ENCODE measurements at regions not wholly inside any gene's neighbourhood (a gene's known extent, or its start where the extent isn't known, plus 50 kb on each side); places are given as distances from the start of the nearest gene placed in this dataset.

DNA sequence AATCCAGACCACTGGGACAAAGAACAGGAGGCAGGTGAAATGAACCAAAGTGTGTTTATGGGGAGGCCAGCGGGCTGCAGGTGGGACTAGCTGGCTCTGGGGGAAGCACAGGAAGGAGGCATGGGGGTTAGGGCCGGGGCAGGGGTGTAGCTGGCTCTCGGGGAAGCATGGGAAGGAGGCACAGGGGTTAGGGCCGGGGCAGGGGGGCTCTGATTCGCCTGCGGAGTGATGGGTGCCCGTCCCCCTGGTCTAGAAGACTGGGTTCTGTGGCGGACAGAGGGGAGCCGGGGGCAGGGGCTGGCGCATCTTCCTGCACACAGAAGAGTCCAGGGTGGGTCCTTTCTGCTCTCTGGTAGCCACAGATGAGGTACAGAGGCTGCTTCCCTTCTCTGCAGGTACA lies 310.3 kb downstream of the TMEM121 start:
- no peaks in the 10 kb centered on the region for H3K27me3 ChIP-seq (ENCODE audit: insufficient read depth, low read length)
- H3K9me3 ChIP-seq (ENCODE audit: insufficient read depth, low read depth, low read length): peaks cover 18% of the 10 kb centered on the region
- no peaks in the 10 kb centered on the region for H3K36me3 ChIP-seq (ENCODE audit: insufficient read depth, low read length)
- no peaks in the 10 kb centered on the region for H3K36me3 Mint-ChIP-seq (ENCODE audit: low read depth, unreplicated experiment)
- H3K4me2 ChIP-seq (ENCODE audit: low read length): no peak overlapping the region
- no peak overlapping the region for H3K4me3 Mint-ChIP-seq (ENCODE audit: unreplicated experiment)
- peaks cover 12% of the 10 kb centered on the region for H3K9me3 Mint-ChIP-seq (ENCODE audit: unreplicated experiment)
- H3K27me3 Mint-ChIP-seq (ENCODE audit: low read depth, unreplicated experiment): no peaks in the 10 kb centered on the region
- FAIRE-seq: no peak
- no peak overlapping the region for H3K9ac ChIP-seq (ENCODE audit: low read length)
- no peaks in the 10 kb centered on the region for H3K4me1 Mint-ChIP-seq (ENCODE audit: low read depth, unreplicated experiment)
- no peaks in the 10 kb centered on the region for H3K4me1 ChIP-seq (ENCODE audit: insufficient read depth, low read length)
- no peaks in the 10 kb centered on the region for H4K20me1 ChIP-seq (ENCODE audit: insufficient read depth, low read length)
- H3K27ac Mint-ChIP-seq (ENCODE audit: unreplicated experiment): no peak overlapping the region
- TF ChIP-seq, protein P1, sequence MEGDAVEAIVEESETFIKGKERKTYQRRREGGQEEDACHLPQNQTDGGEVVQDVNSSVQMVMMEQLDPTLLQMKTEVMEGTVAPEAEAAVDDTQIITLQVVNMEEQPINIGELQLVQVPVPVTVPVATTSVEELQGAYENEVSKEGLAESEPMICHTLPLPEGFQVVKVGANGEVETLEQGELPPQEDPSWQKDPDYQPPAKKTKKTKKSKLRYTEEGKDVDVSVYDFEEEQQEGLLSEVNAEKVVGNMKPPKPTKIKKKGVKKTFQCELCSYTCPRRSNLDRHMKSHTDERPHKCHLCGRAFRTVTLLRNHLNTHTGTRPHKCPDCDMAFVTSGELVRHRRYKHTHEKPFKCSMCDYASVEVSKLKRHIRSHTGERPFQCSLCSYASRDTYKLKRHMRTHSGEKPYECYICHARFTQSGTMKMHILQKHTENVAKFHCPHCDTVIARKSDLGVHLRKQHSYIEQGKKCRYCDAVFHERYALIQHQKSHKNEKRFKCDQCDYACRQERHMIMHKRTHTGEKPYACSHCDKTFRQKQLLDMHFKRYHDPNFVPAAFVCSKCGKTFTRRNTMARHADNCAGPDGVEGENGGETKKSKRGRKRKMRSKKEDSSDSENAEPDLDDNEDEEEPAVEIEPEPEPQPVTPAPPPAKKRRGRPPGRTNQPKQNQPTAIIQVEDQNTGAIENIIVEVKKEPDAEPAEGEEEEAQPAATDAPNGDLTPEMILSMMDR (IDR thresholded peaks at IDR 0.05; ENCODE audit: insufficient read depth, low read depth, low read length): no peak
- no peak for TF ChIP-seq EZH2 (IDR thresholded peaks at IDR 0.05; ENCODE audit: insufficient read depth, low read length)
- no peak overlapping the region for H3K27ac ChIP-seq (ENCODE audit: low read depth, low read length)
- H3K4me3 ChIP-seq (ENCODE audit: insufficient read depth, low read depth, low read length): no peak overlapping the region
- no peaks in the 10 kb centered on the region for H3K79me2 ChIP-seq (ENCODE audit: insufficient read depth, low read length)
- DNase-seq (ENCODE audit: low read depth): no peak
- H2AFZ ChIP-seq (ENCODE audit: low read depth, low read length): no peak overlapping the region

DNA sequence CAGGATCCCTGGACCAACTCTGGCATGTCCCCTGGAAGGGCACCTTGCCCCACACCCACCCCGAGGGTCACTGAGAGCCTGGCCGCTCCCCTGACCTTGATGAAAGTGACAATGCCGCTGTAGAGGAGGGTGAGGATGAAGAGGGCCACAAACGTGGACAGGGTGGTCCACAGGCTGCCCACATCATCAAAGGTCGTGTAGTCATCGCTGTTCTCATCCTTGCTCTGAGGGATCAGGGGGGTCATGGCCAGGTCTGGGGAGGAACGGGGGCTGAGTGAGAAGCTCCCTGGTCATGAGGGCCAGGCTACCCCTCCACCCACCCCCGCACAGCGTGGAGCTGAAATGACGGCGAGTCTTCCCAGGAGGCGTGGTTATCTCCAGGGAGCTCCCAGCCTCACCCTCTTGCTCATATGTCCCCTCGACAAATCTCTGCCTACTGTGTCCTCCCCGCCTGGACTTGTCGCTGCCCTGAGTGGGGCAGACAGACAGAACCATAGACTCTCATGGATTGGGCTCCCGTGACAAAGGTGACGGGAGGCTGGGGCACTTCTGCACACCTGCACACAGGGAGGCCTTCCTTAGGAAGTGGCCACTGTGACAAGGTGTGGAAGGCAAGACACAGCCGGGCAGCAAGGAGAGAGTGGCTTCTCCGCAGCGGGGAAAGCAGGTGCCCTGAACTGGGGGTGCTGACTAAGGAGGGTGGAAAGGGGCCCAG lies 311.1 kb downstream of the TMEM121 start:
- Mint-ChIP-seq H3K27ac (ENCODE audit: unreplicated experiment) (no peak overlapping the region), H3K4me1 (ENCODE audit: low read depth, unreplicated experiment) (no peaks in the 10 kb centered on the region), H3K27me3 (ENCODE audit: low read depth, unreplicated experiment) (no peaks in the 10 kb centered on the region), H3K36me3 (ENCODE audit: low read depth, unreplicated experiment) (no peaks in the 10 kb centered on the region), H3K9me3 (ENCODE audit: unreplicated experiment) (peaks cover 16% of the 10 kb centered on the region), H3K4me3 (ENCODE audit: unreplicated experiment) (no peak overlapping the region)
- Histone ChIP-seq H3K27ac (ENCODE audit: low read depth, low read length) (no peak overlapping the region), H4K20me1 (ENCODE audit: insufficient read depth, low read length) (no peaks in the 10 kb centered on the region), H3K79me2 (ENCODE audit: insufficient read depth, low read length) (no peaks in the 10 kb centered on the region), H3K4me2 (ENCODE audit: low read length) (no peak overlapping the region), H2AFZ (ENCODE audit: low read depth, low read length) (no peak overlapping the region), H3K4me3 (ENCODE audit: insufficient read depth, low read depth, low read length) (no peak overlapping the region), H3K36me3 (ENCODE audit: insufficient read depth, low read length) (no peaks in the 10 kb centered on the region), H3K27me3 (ENCODE audit: insufficient read depth, low read length) (no peaks in the 10 kb centered on the region), H3K4me1 (ENCODE audit: insufficient read depth, low read length) (no peaks in the 10 kb centered on the region), H3K9ac (ENCODE audit: low read length) (no peak overlapping the region), H3K9me3 (ENCODE audit: insufficient read depth, low read depth, low read length) (peaks cover 23% of the 10 kb centered on the region)
- DNase-seq (ENCODE audit: low read depth) (no peak), FAIRE-seq (no peak)
- TF ChIP-seq, protein P1 (IDR thresholded peaks at IDR 0.05; ENCODE audit: insufficient read depth, low read depth, low read length): no peak
- TF ChIP-seq EZH2 (IDR thresholded peaks at IDR 0.05; ENCODE audit: insufficient read depth, low read length): no peak

DNA sequence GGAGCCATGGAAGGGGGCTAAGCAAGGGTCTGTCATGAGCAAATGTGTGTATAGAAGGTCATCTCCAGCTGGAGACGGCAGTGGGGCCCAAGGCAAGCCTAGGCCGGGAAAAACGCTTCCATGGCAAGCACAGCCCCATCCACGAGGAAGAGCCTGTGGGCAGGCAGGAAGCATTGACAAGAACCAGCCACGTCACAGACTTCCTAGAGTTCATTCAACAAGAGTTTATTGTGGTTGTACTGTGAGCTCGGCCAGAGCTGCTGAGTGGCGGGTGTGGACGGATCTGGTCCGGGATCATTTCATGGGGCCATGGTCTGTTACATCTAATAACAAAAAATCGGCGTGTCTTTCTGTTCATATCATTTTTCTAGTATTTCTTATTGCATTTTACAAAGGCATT lies 311.7 kb downstream of the TMEM121 start:
- H3K4me2 ChIP-seq (ENCODE audit: low read length): no peak overlapping the region
- Mint-ChIP-seq H3K27me3 (ENCODE audit: low read depth, unreplicated experiment) (no peaks in the 10 kb centered on the region), H3K9me3 (ENCODE audit: unreplicated experiment) (peaks cover 16% of the 10 kb centered on the region), H3K36me3 (ENCODE audit: low read depth, unreplicated experiment) (no peaks in the 10 kb centered on the region), H3K4me3 (ENCODE audit: unreplicated experiment) (no peak overlapping the region), H3K27ac (ENCODE audit: unreplicated experiment) (no peak overlapping the region), H3K4me1 (ENCODE audit: low read depth, unreplicated experiment) (no peaks in the 10 kb centered on the region)
- FAIRE-seq: no peak
- H3K79me2 ChIP-seq (ENCODE audit: insufficient read depth, low read length): no peaks in the 10 kb centered on the region
- H4K20me1 ChIP-seq (ENCODE audit: insufficient read depth, low read length): no peaks in the 10 kb centered on the region
- H3K9me3 ChIP-seq (ENCODE audit: insufficient read depth, low read depth, low read length): peaks cover 21% of the 10 kb centered on the region
- no peak for DNase-seq (ENCODE audit: low read depth)
- no peak overlapping the region for H3K9ac ChIP-seq (ENCODE audit: low read length)
- no peaks in the 10 kb centered on the region for H3K36me3 ChIP-seq (ENCODE audit: insufficient read depth, low read length)
- TF ChIP-seq, protein P1 (IDR thresholded peaks at IDR 0.05; ENCODE audit: insufficient read depth, low read depth, low read length): no peak
- no peak for TF ChIP-seq EZH2 (IDR thresholded peaks at IDR 0.05; ENCODE audit: insufficient read depth, low read length)
- H3K4me3 ChIP-seq (ENCODE audit: insufficient read depth, low read depth, low read length): no peak overlapping the region
- H3K27ac ChIP-seq (ENCODE audit: low read depth, low read length): no peak overlapping the region
- no peak overlapping the region for H2AFZ ChIP-seq (ENCODE audit: low read depth, low read length)
- no peaks in the 10 kb centered on the region for H3K27me3 ChIP-seq (ENCODE audit: insufficient read depth, low read length)
- H3K4me1 ChIP-seq (ENCODE audit: insufficient read depth, low read length): no peaks in the 10 kb centered on the region
